ENCODE measurements at regions not wholly inside any gene's neighbourhood (a gene's known extent, or its start where the extent isn't known, plus 50 kb on each side); places are given as distances from the start of the nearest gene placed in this dataset.

DNA sequence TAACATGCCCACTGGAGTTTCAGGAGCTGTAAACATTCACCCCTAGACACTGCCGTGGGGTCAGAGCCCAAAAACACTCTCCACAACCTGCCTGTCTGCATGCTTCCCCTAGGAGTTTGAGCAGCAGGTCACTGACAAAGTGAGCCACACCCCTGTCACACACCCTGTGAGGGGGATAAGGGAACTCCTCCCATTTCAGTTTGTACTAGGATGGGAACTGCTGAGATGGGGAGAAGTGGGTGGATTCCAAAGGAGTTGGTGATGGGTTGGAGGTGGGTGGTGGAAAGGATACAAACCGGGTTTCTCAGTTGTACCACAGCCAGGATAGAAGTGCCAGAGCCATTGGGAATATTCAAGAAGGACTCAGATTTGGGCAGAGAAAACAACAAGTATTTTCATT, 140.2 kb downstream of the MIS18A start:
- Mint-ChIP-seq H3K9me3 (0 out of 3 replicates have a peak, but pooled peaks cover 6% of the 10 kb centered on the region), H3K36me3 (ENCODE audit: low read depth) (no peaks in the 10 kb centered on the region), H3K4me3 (no peak overlapping the region), H3K4me1 (no peaks in the 10 kb centered on the region; the same call in 1 of the 3 replicates), H3K27ac (no peak overlapping the region), H3K27me3 (ENCODE audit: insufficient read depth, low read depth, poor library complexity) (peaks cover 6% of the 10 kb centered on the region)
- TF ChIP-seq, protein P1, sequence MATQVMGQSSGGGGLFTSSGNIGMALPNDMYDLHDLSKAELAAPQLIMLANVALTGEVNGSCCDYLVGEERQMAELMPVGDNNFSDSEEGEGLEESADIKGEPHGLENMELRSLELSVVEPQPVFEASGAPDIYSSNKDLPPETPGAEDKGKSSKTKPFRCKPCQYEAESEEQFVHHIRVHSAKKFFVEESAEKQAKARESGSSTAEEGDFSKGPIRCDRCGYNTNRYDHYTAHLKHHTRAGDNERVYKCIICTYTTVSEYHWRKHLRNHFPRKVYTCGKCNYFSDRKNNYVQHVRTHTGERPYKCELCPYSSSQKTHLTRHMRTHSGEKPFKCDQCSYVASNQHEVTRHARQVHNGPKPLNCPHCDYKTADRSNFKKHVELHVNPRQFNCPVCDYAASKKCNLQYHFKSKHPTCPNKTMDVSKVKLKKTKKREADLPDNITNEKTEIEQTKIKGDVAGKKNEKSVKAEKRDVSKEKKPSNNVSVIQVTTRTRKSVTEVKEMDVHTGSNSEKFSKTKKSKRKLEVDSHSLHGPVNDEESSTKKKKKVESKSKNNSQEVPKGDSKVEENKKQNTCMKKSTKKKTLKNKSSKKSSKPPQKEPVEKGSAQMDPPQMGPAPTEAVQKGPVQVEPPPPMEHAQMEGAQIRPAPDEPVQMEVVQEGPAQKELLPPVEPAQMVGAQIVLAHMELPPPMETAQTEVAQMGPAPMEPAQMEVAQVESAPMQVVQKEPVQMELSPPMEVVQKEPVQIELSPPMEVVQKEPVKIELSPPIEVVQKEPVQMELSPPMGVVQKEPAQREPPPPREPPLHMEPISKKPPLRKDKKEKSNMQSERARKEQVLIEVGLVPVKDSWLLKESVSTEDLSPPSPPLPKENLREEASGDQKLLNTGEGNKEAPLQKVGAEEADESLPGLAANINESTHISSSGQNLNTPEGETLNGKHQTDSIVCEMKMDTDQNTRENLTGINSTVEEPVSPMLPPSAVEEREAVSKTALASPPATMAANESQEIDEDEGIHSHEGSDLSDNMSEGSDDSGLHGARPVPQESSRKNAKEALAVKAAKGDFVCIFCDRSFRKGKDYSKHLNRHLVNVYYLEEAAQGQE (IDR thresholded peaks at IDR 0.05; ENCODE audit: unreplicated experiment): no peak
- TF ChIP-seq JUNB (IDR thresholded peaks at IDR 0.05; ENCODE audit: unreplicated experiment) (no peak), EZH2 (IDR thresholded peaks at IDR 0.05; ENCODE audit: low read depth, unreplicated experiment) (no peak)
- no peak for ATAC-seq
- no peaks in the 10 kb centered on the region for H4K20me1 ChIP-seq (replicated peaks; ENCODE audit: insufficient read depth)
- no peaks in the 10 kb centered on the region for H3K36me3 ChIP-seq (ENCODE audit: insufficient read depth)
- H3K9me2 ChIP-seq (ENCODE audit: insufficient read depth): no peaks in the 10 kb centered on the region
- H3K4me1 ChIP-seq (ENCODE audit: insufficient read depth): no peaks in the 10 kb centered on the region
- no peak overlapping the region for H3K4me2 ChIP-seq
- H3F3A ChIP-seq (replicated peaks; ENCODE audit: low read depth): no peaks in the 10 kb centered on the region
- no peak for DNase-seq (ENCODE audit: low spot score)
- no peaks in the 10 kb centered on the region for H3K27me3 ChIP-seq (ENCODE audit: insufficient read depth)
- H2AFZ ChIP-seq: no peak overlapping the region
- H3K4me3 ChIP-seq: no peak overlapping the region
- no peaks in the 10 kb centered on the region for H3K79me2 ChIP-seq (replicated peaks; ENCODE audit: insufficient read depth)
- no peak overlapping the region for H3K27ac ChIP-seq (ENCODE audit: low read depth)

DNA sequence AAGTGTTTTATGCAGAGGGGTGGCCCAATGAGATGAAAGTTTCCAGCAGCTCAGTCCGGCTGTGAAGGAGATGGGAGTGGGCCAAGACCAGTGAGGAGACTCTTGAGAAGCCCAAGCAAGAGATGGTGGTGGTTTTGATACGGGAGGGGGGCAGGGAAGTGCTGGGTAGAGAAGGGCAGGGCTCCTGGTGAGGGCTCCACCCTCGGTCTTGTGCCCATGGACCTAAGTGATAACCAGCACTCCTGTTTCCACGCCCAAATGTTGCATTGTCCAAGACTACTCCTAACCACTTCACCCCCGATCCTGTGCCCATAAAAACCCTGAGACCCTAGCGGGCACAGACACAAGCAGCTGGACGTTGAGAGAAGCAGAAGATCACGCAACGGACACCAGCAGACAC, 140.9 kb downstream of the MIS18A start:
- H3K4me2 ChIP-seq: no peak overlapping the region
- no peaks in the 10 kb centered on the region for H4K20me1 ChIP-seq (replicated peaks; ENCODE audit: insufficient read depth)
- H3K9me2 ChIP-seq (ENCODE audit: insufficient read depth): no peaks in the 10 kb centered on the region
- H3K4me1 ChIP-seq (ENCODE audit: insufficient read depth): no peaks in the 10 kb centered on the region
- H3K36me3 ChIP-seq (ENCODE audit: insufficient read depth): no peaks in the 10 kb centered on the region
- ATAC-seq (no peak), DNase-seq (ENCODE audit: low spot score) (no peak)
- 0 out of 3 replicates have a peak, but pooled peaks cover 6% of the 10 kb centered on the region for H3K9me3 Mint-ChIP-seq
- no peaks in the 10 kb centered on the region for H3K36me3 Mint-ChIP-seq (ENCODE audit: low read depth)
- no peaks in the 10 kb centered on the region; the same call in 1 of the 3 replicates for H3K4me1 Mint-ChIP-seq
- H3K79me2 ChIP-seq (replicated peaks; ENCODE audit: insufficient read depth): no peaks in the 10 kb centered on the region
- no peak overlapping the region for H3K27ac ChIP-seq (ENCODE audit: low read depth)
- no peak overlapping the region for H3K4me3 Mint-ChIP-seq
- H3K27ac Mint-ChIP-seq: no peak overlapping the region
- peaks cover 5% of the 10 kb centered on the region for H3K27me3 Mint-ChIP-seq (ENCODE audit: insufficient read depth, low read depth, poor library complexity)
- H3K4me3 ChIP-seq: no peak overlapping the region
- H2AFZ ChIP-seq: no peak overlapping the region
- no peaks in the 10 kb centered on the region for H3K27me3 ChIP-seq (ENCODE audit: insufficient read depth)
- no peaks in the 10 kb centered on the region for H3F3A ChIP-seq (replicated peaks; ENCODE audit: low read depth)
- TF ChIP-seq NANOG (IDR thresholded peaks at IDR 0.05; ENCODE audit: borderline replicate concordance): no peak
- no peak for TF ChIP-seq POLR2AphosphoS5 (IDR thresholded peaks at IDR 0.05; ENCODE audit: low read depth)
- no peak for TF ChIP-seq CREB1 (CRISPR knock-in tag; IDR thresholded peaks at IDR 0.05; ENCODE audit: low read depth)
- no peak for TF ChIP-seq EZH2phosphoT487 (IDR thresholded peaks at IDR 0.05; ENCODE audit: unreplicated experiment)
- TF ChIP-seq, protein P2, sequence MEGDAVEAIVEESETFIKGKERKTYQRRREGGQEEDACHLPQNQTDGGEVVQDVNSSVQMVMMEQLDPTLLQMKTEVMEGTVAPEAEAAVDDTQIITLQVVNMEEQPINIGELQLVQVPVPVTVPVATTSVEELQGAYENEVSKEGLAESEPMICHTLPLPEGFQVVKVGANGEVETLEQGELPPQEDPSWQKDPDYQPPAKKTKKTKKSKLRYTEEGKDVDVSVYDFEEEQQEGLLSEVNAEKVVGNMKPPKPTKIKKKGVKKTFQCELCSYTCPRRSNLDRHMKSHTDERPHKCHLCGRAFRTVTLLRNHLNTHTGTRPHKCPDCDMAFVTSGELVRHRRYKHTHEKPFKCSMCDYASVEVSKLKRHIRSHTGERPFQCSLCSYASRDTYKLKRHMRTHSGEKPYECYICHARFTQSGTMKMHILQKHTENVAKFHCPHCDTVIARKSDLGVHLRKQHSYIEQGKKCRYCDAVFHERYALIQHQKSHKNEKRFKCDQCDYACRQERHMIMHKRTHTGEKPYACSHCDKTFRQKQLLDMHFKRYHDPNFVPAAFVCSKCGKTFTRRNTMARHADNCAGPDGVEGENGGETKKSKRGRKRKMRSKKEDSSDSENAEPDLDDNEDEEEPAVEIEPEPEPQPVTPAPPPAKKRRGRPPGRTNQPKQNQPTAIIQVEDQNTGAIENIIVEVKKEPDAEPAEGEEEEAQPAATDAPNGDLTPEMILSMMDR (conservative IDR thresholded peaks at IDR 0.05; ENCODE audit: low read depth in 2 of 2): no peak
- no peak for TF ChIP-seq ZNF331 (CRISPR knock-in tag; IDR thresholded peaks at IDR 0.05; ENCODE audit: low read depth)
- TF ChIP-seq, protein P3, sequence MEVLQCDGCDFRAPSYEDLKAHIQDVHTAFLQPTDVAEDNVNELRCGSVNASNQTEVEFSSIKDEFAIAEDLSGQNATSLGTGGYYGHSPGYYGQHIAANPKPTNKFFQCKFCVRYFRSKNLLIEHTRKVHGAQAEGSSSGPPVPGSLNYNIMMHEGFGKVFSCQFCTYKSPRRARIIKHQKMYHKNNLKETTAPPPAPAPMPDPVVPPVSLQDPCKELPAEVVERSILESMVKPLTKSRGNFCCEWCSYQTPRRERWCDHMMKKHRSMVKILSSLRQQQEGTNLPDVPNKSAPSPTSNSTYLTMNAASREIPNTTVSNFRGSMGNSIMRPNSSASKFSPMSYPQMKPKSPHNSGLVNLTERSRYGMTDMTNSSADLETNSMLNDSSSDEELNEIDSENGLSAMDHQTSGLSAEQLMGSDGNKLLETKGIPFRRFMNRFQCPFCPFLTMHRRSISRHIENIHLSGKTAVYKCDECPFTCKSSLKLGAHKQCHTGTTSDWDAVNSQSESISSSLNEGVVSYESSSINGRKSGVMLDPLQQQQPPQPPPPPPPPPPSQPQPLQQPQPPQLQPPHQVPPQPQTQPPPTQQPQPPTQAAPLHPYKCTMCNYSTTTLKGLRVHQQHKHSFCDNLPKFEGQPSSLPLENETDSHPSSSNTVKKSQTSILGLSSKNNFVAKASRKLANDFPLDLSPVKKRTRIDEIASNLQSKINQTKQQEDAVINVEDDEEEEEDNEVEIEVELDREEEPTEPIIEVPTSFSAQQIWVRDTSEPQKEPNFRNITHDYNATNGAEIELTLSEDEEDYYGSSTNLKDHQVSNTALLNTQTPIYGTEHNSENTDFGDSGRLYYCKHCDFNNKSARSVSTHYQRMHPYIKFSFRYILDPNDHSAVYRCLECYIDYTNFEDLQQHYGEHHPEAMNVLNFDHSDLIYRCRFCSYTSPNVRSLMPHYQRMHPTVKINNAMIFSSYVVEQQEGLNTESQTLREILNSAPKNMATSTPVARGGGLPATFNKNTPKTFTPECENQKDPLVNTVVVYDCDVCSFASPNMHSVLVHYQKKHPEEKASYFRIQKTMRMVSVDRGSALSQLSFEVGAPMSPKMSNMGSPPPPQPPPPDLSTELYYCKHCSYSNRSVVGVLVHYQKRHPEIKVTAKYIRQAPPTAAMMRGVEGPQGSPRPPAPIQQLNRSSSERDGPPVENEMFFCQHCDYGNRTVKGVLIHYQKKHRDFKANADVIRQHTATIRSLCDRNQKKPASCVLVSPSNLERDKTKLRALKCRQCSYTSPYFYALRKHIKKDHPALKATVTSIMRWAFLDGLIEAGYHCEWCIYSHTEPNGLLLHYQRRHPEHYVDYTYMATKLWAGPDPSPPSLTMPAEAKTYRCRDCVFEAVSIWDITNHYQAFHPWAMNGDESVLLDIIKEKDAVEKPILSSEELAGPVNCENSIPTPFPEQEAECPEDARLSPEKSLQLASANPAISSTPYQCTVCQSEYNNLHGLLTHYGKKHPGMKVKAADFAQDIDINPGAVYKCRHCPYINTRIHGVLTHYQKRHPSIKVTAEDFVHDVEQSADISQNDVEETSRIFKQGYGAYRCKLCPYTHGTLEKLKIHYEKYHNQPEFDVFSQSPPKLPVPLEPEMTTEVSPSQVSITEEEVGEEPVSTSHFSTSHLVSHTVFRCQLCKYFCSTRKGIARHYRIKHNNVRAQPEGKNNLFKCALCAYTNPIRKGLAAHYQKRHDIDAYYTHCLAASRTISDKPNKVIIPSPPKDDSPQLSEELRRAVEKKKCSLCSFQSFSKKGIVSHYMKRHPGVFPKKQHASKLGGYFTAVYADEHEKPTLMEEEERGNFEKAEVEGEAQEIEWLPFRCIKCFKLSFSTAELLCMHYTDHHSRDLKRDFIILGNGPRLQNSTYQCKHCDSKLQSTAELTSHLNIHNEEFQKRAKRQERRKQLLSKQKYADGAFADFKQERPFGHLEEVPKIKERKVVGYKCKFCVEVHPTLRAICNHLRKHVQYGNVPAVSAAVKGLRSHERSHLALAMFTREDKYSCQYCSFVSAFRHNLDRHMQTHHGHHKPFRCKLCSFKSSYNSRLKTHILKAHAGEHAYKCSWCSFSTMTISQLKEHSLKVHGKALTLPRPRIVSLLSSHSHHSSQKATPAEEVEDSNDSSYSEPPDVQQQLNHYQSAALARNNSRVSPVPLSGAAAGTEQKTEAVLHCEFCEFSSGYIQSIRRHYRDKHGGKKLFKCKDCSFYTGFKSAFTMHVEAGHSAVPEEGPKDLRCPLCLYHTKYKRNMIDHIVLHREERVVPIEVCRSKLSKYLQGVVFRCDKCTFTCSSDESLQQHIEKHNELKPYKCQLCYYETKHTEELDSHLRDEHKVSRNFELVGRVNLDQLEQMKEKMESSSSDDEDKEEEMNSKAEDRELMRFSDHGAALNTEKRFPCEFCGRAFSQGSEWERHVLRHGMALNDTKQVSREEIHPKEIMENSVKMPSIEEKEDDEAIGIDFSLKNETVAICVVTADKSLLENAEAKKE (CRISPR knock-in tag; IDR thresholded peaks at IDR 0.05): no peak
- TF ChIP-seq ZNF114 (CRISPR knock-in tag; IDR thresholded peaks at IDR 0.05): no peak
